ENCODE measurements at regions not wholly inside any gene's neighbourhood (a gene's known extent, or its start where the extent isn't known, plus 50 kb on each side); places are given as distances from the start of the nearest gene placed in this dataset.
A peak's percentile ranks its signal among the peaks of the same experiment; 100 is the strongest.

GRCh38 chr20:23278172-23278571 is 72.4 kb upstream of the NXT1 start:
- no peak for DNase-seq

GRCh38 chr20:23277316-23277715 is 73.3 kb upstream of the NXT1 start:
- no peak for DNase-seq

- DNase-seq: no peak
Observed at GRCh38 chr20:23273776-23274175, 76.8 kb upstream of the NXT1 start.

DNA sequence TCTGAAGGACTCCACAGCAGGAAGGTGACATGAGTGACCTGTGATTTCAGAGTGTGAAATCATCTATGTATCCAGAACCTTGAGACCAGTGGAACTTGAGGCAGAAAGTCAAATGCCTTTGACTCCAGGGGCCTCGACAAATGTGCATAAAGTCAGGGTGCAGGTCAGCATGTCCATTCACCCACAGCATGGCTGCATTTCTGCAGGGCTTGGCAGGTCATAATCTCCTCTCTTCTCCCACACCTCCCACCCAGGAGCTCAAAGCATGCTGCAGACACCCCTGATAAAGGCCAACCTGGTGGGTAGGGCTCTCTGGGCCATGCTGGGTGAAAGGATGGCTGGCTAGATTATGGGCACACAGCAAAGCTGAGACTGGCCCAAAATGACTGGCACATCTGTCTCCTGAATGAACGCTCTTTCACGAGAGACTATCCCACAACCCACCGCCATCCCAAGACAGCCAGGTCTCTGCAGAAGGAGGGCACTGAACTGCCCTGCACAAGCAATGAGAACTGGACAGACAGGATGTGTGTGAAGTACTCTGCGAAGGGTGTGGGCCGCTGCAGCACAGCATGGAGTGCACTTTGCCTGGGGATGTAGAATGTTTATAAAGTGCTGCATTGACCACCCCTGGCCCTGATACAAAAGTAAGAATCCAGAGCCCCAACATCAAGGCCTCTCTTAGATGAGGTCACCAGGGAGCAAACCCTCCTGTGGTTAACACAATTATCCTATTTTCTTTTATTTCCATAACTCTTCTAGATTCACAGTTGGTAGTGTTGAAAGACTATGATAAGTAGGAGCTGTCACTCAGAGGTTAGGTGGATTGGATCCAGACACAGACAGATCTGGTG is 78.2 kb upstream of the NXT1 start:
- DNase-seq: no peak

DNA sequence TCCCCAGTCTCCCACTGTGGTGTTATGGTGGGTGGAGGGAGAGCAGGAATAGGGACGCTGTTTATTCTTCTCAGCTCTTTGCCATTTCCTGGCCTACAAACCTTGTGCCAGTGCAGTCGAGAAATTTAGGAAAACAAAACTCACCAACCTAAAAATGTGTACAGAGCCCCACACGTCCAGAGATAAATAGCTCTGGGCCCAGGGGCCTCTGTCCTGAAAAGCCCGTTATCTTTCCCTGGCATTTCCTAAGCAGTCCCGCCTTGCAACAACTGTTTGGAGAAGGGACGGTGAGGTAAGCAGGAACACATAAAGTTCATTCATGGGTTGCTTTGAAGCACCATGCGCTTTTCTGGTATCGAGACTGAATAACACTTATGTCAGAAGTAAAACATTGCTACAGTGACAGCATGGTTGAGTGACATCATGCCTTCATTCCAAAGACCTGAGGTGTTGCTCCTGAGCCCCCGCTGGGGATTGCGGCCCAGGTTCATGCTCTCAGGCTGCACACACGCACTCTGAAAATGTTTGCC is 80.1 kb upstream of the NXT1 start:
- no peak for DNase-seq

GRCh38 chr20:23269954-23270353 is 80.6 kb upstream of the NXT1 start:
- no peak for DNase-seq

- DNase-seq: no peak
Observed at GRCh38 chr20:23268792-23269354, 81.7 kb upstream of the NXT1 start.

GRCh38 chr20:23267909-23268308 is 82.7 kb upstream of the NXT1 start:
- no peak for DNase-seq

DNA sequence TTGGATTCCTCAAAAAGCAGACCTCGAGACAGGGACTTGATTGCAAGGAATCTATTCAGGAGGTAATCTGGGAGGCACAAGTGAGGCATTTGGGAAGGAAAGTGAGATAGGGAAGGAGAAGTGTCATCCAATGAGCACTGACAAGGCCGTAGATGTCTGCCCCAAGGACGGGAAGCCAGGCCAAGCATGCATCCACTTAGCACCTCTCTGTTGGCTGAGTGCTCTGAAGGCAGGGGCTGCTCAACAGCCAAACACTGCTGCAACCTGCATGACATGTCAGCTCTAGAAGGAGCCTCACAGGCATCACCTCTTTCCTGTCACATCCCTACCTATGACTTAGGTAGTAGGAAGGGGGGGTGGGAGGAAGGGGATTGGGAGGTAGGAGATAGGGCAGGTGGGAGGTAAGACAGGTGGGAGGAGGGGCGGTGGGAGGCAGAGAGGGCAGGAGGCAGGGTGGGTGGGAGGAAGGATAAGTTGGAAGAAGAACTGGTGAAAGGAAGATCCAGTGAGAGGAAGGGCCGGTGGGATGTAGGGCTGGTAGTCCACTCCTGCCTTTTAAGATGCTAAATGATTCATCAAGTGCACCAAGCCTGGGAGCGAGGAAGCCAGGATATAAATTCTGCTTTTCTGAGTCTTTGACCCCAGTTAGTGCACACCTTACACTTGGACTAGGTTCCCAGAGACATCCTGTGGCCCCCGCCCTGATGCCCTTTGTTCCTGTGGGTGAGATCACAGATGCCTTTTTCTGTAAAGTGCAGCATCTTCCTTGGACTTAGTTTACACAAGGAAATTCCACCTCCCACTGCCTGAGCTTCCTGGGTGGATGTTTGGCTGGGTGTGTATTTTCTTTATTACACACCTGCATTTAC is 83.8 kb upstream of the NXT1 start:
- DNase-seq: no peak

GRCh38 chr20:23265226-23265625 is 85.4 kb upstream of the NXT1 start:
- no peak for DNase-seq

GRCh38 chr20:23264545-23264944 is 86.0 kb upstream of the NXT1 start:
- no peak for DNase-seq

DNA sequence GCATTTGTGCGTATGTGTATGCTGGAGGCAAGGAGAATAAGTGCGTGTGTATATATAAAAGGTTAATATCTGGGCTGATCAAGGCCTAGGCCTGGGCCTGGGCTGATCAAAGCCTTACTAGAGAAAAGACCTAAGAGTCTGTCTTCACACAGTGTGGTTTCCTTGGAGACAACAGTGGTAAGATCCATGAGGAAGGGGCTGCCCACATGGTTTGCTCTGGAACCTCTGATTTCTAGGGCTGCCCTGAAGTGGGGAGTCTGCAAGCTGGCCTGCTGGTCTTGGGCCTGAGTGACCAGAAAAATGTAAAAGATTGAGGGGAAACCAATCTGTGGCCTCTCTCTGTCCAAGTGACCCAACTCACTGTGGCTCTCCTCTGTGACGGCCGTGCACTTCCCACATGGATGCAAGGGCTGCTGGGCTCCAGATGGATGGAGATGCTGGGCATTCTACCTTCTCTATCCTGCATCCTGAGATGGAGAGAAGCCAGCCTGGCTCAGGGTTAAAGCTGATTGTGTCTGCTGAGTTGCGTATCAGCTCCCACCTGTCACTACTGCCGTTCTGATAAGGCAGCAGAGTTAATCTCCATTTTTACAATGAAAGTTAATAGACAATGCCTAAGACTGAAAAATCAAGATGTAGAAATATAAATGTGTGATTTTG is 90.3 kb upstream of the NXT1 start:
- no peak for DNase-seq

GRCh38 chr20:23258747-23259121 is 91.9 kb upstream of the NXT1 start:
- DNase-seq: no peak

DNA sequence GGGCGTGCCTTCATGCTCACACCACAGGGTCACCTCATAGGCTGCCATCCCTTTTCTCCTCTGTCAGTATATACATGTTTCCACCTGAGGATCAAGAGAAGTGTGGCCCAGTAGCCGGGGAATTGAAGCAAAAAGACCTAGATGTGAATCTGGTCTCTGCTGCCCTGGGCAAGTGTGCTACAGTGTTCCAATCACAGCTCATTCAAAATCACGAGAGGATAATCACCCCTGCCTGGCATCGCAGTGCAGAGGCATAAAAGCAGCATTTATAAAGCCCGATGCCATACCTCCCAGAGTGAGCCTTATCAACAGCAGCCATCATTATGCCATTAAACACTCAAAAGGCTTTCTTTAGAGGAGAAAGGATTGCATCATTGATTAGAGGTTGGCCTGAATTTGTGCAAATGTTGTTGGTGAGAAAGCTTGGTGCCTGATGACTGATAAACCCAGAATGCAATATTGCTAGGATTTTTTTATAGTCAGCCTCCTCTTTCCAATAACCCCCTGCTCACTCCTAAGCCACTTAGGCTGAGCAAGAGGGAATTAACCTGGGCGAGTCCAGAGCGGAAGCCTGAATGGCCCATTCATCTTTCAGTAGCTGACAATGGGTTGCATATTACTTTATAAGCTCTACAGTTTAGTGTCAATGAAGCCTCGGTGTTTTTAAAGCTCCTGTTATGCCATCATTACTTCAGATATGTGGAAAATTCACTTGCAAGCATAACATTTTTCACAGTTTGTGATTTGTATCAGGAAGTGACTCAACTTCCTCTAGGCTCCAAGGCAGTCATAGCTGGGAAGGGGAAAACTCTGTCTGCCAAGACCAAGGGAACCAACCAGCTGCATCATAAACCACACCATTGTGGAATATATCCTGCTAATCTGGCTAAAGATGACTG is 92.5 kb upstream of the NXT1 start:
- peak in 1 of 2 donors; percentile 50 for DNase-seq

DNA sequence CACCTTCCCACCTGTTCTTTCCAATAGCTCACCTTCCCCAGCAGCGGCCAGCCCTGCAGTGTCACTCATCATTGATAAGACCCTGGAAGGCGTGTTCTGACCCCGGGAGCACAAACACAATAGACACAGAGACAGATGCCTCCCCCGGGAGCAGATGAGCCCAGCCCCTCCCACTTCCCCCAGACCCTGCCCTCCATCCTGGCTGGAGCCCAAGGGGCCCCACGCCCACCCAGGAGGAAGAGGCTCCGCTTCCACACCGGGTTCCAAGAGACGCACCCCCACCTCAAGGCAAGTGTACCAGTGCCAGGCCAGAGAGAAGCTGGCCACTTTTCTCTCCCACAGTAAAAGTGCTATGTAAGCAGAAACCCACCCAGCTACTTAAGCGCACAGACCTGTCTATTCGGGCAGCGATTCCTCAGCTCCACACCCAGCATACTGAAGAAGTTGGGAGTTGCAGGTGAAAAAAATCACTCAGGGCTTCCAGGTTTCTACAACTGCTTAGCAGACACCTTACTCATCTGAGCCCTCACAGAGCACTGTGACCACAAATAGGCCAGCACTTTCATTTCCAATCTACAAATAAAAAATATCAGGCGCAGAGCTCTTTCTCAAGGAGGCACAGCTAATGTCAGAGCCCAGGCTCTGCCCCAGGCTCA is 93.4 kb upstream of the NXT1 start:
- no peak for DNase-seq

- no peak for DNase-seq
Observed at GRCh38 chr20:23255716-23256385, 94.7 kb upstream of the NXT1 start.

DNA sequence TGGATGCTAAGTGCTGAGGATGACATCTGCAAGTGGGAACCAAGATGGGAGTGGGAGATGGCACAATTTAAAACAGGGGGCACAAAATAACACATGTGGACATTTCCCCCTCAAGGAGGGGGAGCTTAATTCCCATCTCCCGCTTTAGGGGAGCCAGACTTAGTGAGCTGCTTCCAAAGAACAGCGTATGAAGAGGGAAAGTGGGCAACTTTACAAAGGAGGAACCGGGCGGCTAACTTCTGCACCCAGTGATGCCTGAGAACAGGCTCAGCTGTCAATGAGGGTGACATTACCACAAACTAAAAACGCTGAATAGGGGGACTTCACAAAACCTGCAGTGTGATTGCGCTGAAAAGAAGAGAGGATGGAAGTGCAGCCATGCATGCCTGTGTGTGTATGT is 95.5 kb upstream of the NXT1 start:
- no peak for DNase-seq

DNA sequence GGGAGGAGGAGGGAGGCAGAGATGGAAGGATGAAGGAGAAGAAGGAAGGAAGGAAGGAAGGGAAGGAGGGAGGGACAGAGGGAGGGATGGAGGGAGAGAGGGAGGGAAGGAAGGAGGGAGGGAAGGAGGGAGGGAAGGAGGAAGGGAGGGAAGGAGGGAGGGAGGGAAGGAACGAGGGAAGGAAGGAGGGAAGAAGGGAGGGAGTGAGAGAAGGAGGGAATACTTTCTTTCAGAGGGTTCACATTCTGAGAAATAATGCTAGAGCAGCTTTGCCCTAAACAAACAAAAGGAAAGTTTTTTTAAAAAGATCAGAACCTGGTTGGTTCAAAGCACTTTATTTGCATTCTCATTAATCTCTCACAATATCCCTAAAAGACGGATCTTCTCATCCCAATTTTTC is 96.1 kb upstream of the NXT1 start:
- DNase-seq: no peak

GRCh38 chr20:23254034-23254433 is 96.6 kb upstream of the NXT1 start:
- no peak for DNase-seq

DNA sequence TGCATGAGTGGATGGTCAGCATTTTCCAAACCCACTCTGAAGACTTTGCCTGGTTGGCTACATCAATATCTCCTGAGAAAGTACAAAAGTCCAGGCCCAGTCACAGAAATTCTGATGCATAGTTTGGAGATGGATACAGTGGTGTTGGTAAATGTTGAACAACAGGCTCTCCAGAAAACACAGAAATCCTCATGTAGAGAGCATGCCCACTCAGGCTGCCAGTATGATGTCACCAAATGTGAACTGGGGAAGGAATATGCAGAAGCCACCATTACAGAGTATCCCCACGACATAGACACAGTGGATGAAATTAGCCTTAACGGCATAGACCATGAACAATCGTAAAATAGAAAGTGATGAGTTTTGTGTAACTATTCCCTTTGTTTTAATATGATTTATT is 97.1 kb upstream of the NXT1 start:
- no peak for DNase-seq

DNA sequence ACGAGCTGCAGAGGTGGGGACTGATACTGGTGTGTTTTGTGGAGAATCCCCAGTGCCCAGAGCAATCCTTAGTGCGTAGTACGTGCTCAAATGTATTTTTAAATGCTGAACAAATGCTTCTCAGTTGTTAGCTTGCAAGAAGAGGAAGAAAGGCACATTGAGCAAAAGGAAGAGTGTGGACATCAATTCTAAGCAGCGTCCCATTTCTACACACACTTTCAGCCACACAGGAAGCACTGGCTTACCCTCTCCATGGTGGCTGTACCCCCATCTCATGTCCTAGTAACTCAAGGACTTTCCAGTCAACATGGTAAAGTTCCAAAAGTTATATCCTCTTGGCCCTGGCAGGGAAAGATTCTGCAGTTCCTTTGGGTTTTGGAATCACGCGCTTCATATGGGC is 98.8 kb upstream of the NXT1 start:
- DNase-seq: no peak

All from bone marrow (tissue), 2 donors.